GM18502 (cell line): ENCODE measurements at regions not wholly inside any gene's neighbourhood (a gene's known extent, or its start where the extent isn't known, plus 50 kb on each side); places are given as distances from the start of the nearest gene placed in this dataset.

Experiments
- ATAC-seq: cut with Tn5 transposase; IDR thresholded peaks from one replicate; pipeline ENCODE4 v1.9.1; 2021; ENCODE audit warnings: mild to moderate bottlenecking; ENCODE audit not compliant: unreplicated experiment, poor library complexity

DNA sequence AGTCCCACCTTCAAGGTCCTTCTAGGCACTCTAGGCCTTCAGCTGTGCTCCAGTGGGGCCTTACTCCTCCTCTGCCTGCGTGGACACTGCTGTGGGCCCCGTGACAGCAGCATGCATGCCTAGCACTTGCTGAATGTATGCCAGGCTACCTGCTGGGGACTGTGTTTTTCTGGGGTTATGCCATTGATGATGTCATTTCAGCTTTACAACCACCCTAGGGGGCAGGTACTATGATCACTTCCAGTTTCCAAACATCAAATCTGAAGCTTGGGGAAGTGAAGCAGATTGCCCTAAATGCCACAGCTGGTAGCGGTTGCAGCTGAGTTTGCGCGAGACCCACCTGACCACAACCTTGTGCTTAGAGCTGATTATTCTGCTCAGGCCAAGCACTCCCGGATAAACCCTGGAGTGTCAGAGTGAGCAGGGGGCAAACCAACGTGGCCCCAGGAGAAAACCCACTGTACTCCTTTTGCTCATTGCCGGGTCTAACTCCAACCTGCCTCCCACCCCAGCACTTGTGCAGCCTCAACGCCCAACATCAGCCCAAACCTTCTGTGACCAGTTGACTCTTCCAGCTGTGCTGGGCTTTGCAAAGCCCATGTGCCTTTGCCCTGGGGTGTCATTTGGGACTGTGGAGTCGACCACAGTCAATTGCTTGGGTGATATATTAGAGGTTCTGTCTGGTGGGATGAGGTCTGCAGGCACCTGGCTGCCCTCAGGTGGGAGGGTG is 168.4 kb downstream of the ENGASE start:
- no peak for ATAC-seq

DNA sequence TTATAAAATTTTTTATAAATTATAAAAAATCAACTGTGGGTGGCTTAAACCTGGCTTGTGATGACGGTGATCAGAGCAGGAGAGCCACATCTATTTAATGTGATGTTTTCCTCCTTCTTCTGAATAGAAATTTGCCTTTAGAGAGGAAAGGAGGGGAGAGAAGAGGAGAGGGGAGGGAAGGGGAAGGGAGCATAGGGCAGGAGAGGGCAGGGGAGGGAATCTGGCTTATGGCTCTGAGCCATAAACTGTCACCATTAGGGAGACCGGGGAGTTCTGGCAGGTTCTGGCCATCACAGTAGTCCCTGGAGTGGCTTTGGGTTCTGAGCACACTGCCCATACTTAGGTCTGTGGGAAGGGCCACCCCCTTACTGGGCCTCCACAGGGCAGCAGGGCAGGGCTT is 167.8 kb downstream of the ENGASE start:
- ATAC-seq: no peak

DNA sequence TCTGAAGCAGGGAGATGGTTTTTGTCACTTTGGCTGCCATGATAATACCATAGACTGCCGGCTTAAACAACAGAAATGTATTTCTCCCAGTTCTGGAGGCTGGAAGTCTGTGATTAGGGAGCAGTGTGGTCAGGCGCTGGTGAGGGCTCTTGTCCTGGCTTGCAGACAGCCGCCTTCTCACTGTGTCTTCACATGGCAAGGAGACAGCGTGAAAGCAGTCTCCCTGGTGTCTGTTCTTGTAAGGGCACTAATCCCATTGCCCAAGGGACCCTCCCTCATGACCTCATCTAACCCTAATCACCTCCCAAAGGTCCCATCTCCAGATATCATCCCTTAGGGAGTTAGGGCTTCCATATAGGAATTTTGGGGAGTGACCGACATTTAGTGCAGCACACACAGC is 167.0 kb downstream of the ENGASE start:
- ATAC-seq: no peak

DNA sequence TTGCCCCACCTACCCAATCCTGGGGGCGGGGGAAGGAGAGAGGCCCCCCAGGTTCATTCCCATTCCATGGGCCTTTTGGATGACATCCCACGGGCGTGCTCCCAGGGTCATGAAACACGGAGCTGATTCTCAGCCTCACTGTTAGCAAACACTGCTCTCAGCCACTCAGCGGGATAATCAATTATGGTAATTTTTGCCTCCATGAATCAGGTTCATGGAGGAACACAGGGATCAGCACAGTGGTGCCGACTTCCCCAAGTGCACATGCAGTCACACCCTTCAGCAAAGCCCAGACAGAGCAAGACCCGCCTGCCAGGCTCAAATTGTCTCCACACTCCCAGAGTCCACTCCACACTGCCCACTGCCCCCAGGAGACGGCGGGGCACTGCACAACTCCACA is 164.6 kb downstream of the ENGASE start:
- no peak for ATAC-seq

DNA sequence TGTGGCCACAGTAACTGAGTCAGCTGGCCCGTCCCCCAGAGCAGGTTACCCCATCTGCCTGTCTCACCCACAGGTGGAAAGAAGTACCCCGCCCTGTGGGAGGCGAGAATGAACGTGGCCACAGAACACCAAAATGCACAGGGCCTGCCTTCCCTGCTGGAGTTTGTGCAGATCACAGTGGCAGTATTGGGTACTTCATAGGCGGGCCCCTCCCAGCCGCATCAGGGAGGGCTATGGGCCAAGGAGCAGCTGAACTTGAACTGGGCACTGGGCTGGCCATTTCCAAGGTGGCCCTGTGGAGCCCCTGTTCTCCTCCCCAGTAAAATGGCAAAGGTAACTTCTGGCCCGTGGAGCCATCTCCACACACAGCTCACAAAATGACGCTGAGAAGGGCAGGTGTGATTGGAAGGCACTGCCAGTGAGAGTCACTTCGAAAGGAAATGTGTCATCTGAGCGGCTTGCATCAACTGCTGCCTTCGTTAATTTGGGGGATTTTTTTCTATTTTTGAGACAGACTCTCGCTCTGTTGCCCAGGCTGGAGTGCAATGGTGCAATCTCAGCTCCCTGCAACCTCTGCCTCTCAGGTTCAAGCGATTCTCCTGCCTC is 162.9 kb downstream of the ENGASE start:
- no peak for ATAC-seq

DNA sequence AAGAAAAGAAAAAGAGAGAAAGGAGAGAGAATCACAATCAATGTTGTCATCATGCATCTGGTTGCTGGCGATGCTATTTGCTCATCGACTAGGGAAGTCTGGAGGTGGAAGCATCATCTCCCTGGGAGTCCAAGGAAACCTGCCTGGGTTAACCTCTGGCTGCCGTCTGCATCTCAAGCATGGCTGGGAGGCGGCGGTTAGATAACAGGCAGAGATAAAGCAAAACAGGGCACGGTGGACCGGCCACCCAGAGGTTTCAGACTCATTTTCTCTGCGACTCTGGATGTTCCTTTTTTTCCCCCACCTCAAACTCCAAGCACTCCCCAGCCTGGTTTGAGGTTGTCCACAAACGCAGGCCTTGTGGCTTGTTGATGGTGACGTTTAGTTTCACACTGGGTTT is 161.2 kb downstream of the ENGASE start:
- ATAC-seq: no peak

DNA sequence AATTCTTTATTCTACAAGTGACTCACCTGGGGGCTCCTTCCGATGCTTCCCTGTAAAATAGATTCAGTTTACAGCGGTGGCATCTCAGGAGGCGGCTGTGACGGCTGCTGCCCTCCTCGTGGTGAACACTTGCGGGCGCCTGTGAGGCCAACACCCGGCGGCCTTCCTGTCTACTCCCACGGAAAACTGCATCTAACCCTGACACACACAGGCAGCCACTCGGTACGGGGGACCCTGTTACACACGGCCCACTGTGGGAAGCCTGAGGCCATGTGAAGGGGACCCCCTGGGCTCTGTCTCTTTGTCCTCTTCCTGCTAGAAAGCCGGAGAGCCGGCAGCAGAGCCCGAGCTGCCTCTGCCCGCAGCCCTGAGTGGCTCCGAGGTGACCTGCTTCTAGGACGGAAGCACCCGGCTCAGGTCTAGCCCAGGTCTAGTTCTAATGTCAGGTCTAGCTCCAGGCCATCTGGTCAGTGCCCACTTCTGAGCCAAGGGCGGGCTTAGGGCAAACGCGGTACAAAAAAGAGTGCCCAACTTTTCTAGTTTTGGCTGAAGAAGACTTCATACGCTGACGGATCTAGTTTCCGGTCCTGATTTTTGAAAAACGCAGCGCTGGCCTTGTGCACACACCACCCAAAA is 159.4 kb downstream of the ENGASE start:
- ATAC-seq: no peak

DNA sequence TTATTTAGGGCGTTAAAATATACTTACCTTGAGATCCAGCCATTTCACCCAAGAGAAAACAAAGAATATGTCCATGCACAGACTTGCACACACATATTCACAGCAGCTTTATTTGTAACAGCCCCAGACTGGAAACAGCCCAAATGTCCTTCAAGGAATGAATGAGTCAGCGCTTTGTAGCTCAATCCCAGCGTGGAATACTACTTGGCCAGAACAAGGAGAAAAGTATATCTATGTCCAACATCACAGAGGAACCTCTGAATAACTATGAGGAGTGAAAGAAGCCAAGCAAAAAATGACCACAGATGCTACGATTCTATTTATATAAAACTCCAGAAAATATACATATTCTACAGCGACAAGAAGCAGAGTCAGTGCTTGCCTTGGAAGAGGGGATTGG is 158.3 kb downstream of the ENGASE start:
- no peak for ATAC-seq

DNA sequence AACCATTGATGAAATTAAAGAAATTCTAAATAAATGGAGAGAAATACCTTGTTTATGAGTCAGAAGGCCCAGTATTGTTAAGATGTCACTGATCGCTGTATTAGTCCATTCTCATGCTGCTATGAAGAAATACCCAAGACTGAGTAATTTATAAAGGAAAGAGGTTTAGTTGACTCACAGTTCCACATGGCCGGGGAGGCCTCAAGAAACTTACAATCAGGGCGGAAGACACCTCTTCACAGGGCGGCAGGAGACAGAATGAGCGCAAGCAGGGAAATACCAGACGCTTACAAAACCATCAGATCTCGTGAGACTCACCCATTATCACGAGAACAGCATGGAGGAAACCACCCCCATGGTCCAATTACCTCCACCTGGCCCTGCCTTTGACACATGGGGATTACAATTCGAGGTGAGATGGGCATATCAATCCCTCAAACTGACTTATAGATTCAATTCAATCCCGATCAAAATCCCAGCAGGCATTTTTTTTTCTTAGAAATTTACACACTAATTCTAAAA is 157.2 kb downstream of the ENGASE start:
- ATAC-seq: no peak

DNA sequence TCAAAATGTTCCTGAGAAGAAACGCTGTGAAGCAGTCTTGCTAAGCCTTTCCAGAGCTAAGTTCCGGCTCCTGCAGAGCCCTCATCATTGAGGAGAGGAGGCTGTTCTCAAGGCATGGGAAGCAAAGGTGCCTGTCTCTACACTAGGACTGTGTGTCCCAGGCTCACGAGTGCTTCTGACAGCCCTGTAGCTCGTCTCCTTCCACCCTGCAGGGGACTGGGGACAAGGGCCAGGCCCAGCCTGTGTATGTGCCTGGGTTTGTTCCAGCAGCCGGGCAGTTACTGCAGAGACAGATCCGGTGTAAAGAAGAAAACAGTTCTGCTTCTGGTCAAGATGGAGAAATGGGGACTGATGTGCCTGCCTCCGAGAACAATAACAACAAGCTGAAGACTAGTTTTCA is 156.0 kb downstream of the ENGASE start:
- no peak for ATAC-seq

DNA sequence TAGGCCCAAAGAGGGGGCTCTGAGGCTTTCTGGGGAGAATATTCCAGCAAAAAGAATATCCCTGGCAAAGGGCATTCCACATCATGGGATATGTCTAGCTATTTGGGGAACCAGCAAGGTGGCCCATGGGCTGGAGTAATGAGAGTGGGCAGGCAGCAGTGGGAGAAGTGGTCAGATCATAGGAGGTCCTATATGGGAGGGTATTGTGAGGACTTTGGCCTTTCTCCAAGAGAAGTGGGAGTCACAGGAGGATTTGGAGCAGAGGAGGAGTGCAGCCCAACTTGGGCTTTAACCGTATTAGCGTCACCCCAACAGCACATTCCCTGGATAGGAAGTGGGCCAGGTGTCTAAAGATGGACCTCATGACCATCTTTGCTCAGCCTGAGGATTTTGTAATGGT is 151.4 kb downstream of the ENGASE start:
- ATAC-seq: no peak

DNA sequence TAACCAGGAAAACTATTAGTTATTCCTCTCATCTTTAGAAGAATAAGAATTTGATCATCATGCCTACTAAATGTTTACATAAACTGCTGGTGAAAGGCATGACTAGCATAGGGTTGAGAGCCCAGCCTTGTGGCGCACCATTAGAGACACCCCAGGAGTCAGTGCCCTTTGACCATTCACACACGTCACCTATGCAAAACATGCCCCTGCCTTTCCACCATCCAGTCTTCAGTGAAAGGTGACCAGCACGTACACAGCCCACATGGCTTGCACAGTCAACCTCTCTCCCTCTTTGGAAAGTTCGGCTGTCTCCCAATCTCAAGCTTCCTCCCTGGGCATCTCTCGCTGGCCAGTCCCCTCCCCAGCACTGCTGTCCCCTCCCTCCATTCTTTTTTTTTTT is 150.3 kb downstream of the ENGASE start:
- no peak for ATAC-seq

DNA sequence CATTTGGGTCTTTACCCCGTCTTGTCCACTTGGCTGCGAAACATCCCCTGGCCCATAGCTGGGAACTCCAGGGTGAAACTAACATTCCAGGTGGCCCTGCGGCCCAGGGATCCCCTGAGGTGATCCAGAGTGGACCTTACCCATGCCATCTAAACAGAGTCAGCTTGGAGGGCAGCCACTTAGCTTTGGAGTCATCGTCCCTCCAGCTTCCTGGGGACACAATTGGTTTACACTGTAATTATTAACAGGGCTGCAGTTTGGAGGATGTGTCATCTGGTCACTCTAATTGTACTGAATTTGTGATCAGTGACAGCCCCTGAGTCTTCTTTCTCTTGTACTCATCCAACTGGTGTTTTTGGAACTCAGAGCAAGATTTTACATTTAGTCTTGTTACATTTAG is 149.9 kb downstream of the ENGASE start:
- ATAC-seq: no peak

DNA sequence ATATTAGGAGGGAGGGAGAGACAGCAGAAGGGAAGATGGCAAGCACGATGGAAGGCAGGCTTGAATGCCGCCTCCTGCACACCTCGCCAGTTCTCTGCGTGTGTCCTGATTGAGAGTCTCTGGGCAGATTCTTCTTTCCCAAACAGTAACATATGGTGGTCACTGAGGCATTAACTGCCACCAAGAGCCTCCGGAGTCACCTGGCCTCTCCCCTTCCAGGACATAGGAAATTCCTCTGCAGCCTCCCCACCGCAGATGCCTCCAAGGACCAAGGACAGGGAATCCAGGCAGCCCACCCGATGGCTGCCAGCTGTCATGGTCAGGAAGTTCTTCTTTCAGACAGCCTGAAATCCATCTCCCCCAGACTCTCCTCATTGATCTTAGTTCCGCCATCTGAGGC is 149.3 kb downstream of the ENGASE start:
- ATAC-seq: no peak

DNA sequence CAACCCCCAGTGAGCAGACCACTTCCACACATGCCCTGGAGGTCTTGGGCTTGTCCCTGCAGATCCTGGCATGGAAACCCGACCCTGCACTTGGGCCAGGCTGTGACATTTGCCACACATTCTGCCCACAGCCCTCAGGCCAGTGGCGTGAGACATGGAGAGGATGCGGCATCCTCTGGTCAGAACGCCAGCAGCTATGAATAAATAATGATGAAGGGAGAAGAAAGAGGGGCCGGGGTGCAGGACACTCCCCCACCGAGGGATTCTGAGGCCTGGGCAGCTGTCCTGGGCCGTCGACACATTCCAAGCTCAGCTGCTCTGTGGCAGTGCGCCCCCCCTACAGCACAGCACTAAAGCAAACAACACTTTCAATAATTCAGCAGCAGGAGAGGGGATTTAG is 148.8 kb downstream of the ENGASE start:
- no peak for ATAC-seq

DNA sequence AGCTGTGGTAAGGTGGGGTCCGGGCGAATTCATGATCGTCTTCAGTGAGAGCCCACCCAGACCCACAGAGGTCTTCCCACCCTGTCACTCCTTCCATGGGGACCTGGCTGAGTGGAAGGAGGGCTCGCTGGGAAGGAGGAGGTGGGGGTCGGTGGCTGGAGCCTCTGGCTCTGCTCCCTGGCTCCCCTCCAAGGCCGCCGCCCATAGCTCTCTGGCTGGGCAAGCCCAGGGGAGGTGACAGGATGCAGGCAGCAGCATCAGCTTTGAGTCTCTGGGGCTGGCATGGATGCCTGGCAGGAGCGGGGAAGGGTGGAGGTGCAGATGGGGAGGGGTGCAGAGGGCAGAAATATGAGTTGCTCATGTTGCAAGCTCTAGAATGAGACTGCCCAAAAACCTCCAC is 147.0 kb downstream of the ENGASE start:
- no peak for ATAC-seq

DNA sequence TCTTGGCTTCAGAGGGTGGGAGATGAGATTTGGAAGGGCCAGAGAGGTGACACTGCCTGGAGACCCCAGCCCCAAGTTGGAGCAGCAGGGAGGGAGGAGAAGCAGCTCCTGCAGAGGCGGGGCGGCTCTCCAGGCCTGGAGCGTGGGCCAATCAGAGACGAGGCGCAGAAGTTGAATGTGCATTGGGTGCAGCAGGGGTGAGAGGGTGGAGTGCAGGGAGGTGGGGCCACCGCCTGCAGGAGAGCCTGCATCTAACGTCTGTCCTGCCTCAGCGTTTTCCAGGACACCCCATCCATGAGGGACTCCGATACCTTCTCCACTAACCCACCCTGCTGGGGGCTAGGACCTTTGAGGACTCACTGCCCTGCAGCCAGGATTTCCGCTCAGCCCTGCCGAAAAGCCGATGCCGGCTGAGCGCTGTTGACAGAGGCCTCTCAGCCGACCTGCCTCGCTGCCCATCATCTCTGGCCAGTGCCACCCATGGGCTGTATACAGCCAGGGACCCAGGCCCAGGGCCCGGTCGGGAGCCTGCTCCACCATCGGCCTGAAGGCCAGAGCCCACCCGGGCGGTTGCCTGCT is 146.2 kb downstream of the ENGASE start:
- no peak for ATAC-seq

DNA sequence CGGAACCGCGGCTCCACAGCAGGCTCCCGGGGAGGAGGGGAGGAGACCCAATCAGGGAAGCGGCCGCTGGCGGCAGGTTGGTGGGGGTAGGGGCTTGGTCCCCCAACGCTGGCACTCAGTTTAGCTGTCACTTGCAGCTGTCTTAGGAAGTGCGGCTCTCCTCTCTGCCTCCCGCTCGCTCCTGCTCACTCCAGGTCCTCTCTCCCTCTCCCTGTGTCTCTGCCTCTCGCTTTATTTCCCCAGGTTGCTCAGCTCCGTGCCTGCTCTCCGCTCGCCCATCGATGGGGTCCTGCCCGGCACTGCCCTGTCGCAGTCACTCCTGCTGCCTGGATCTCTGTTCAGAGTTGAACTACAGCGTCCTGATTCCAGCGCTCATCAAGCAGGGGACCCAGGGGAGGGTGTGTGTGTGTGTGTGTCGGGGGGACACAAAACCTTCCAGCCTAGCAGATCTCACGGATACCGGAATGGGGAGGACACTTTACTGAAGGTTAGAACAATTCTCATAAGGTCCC is 145.6 kb downstream of the ENGASE start:
- no peak for ATAC-seq

DNA sequence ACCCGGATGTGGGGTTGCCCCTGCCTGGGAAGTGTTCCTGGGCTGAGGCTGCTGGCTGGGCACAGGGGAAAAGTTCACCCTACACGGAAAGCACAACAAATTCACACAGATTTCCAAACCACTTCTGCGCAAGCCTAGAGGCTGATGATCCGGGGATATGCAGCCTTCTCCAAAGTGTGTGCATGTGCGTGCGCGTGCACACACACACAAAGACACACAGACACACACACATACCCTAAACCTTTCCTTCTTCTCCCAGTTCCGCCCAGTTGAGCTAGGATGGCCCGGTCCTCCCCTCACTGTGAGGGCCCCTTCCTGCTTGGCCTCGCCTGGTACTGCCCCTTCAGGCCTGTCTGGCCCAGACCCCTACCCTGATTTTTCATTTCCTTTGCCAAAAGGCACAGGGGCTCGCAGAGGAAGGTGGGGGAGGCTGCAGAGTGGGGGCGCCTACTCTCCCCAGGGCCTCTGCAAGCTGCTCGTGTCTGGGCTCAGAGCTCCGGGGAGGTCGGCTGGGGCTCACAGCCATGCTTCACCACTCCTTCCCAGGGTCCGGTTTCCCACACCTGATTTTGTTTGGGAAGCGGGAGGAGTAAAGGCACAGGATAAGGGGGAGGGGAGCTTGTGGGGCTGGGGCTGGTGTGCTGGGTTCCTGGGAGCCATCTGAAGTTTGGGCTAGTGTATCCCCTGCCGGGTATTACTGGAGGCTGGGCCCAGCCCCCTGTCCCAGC is 144.7 kb downstream of the ENGASE start:
- no peak for ATAC-seq

DNA sequence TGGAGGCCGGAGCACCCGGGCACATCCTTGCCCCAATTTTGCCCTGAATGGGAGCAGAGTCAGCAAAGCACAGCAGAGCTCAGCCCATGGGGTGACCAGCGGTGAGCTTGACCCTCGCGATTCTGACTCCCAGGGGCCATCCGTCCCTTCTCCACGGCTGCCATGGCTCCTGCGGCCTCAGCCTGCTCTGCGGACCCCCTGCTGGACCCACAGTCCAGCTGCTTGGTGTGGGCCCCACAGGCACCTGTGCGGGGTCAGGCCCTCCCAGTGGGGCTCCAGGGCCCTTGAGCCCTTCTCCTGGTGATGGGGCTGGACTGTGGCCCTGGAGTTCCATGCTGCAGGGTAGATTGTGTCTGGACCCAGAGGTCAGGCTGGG is 144.2 kb downstream of the ENGASE start:
- no peak for ATAC-seq
